ENCODE measurements at regions not wholly inside any gene's neighbourhood (a gene's known extent, or its start where the extent isn't known, plus 50 kb on each side); places are given as distances from the start of the nearest gene placed in this dataset.

- TF ChIP-seq CTCF (conservative IDR thresholded peaks at IDR 0.05 in 1 of 2, IDR thresholded peaks at IDR 0.05 in 1 of 2; ENCODE audit: extremely low read depth in 1 of 2, insufficient read depth in 1 of 2, low read depth in 1 of 2, low read length in 2 of 2) (no peak), EZH2 (IDR thresholded peaks at IDR 0.05; ENCODE audit: borderline replicate concordance, low read length) (no peak)
Measured at GRCh38 chr11:95549301-95549700, 240.3 kb downstream of the FAM76B start.

Measured in mammary epithelial cell (primary cell).